ENCODE measurements at regions not wholly inside any gene's neighbourhood (a gene's known extent, or its start where the extent isn't known, plus 50 kb on each side); places are given as distances from the start of the nearest gene placed in this dataset.
"Not testable (repeated sequence)": the region's sequence is repeated elsewhere in the genome, so short reads cannot be mapped to it uniquely, and the experiment has no call there.

- DNase-seq (ENCODE audit: low read depth) = no peak
- TF ChIP-seq CTCF (IDR thresholded peaks at IDR 0.05; ENCODE audit: control insufficient read depth, insufficient read depth, low read depth, low read length, missing control alignments) = no peak
- no peak overlapping the region for H3K4me3 ChIP-seq (ENCODE audit: control insufficient read depth, low read depth, low read length)
Observed at GRCh38 chr6:67131827-67132226, 1424.8 kb upstream of the EYS start.

GRCh38 chr6:67129780-67130179 lies 1422.8 kb upstream of the EYS start:
- no peak for DNase-seq (ENCODE audit: low read depth)
- TF ChIP-seq CTCF (IDR thresholded peaks at IDR 0.05; ENCODE audit: control insufficient read depth, insufficient read depth, low read depth, low read length, missing control alignments) = no peak

DNA sequence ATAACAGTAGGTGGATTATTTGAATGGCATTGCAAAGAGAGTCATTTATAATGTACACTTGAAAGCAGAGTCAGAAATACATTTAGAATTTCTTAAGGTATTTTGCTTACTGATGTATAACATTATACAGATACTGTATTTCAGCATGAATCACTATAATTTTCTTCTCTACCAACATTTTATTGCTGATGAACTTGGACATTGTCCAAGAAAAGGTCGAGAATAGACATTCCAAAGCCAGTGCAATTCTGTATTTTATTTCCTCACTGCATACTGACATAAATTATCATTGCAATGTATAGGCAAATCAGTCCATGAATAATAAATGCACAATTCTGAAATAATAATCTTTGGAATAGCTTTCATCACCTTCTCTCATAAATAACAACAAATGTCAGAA lies 1420.0 kb upstream of the EYS start:
- no peak for DNase-seq (ENCODE audit: low read depth)
- no peak for TF ChIP-seq CTCF (IDR thresholded peaks at IDR 0.05; ENCODE audit: control insufficient read depth, insufficient read depth, low read depth, low read length, missing control alignments)
- H3K4me3 ChIP-seq (ENCODE audit: control insufficient read depth, low read depth, low read length) = no peak overlapping the region

More at GRCh38 chr6:67129780-67130179, 1422.8 kb upstream of the EYS start:
- no peak overlapping the region for H3K4me3 ChIP-seq (ENCODE audit: control insufficient read depth, low read depth, low read length)

DNA sequence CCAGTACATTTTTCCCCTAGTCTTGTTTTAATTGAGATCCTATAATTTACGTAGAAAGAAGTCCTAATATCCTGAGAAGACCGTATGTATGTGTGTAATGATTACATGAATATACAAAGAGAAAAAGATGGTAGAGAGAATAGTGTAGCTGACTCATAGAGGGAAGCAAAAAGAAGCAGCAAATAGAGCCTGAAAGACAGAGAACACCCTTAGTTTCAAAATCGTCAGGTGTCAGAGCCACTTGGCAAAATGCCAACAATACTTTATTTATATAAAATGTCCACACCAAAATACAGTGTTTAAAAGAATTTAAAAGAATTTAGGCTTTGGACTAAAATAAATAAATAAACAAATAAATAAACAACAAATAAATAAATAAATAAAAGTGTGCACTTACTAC lies 1414.1 kb upstream of the EYS start:
- no peak for TF ChIP-seq CTCF (IDR thresholded peaks at IDR 0.05; ENCODE audit: control insufficient read depth, insufficient read depth, low read depth, low read length, missing control alignments)
- no peak overlapping the region for H3K4me3 ChIP-seq (ENCODE audit: control insufficient read depth, low read depth, low read length)
- no peak for DNase-seq (ENCODE audit: low read depth)

DNA sequence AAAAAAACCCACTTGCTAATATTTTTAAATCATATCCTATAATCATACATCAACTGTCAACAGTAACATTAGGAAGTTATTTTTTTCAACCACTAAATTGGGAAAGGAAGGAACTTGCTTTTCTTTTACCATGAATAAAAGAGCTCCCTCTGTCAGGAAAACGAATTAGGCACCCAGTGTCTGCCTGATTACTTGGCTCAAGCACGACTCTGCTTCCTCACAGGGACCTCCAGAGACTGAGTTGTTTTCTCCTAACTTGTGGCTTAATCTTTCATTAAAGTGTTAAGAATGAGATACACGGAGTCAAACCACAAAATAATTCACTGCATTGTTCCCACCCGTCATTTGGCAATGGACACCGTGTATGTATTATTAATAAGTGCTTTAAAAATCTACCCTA lies 1405.1 kb upstream of the EYS start:
- TF ChIP-seq CTCF (IDR thresholded peaks at IDR 0.05; ENCODE audit: control insufficient read depth, insufficient read depth, low read depth, low read length, missing control alignments) = no peak
- no peak overlapping the region for H3K4me3 ChIP-seq (ENCODE audit: control insufficient read depth, low read depth, low read length)
- no peak for DNase-seq (ENCODE audit: low read depth)

GRCh38 chr6:67102743-67103142 lies 1395.7 kb upstream of the EYS start:
- H3K4me3 ChIP-seq (ENCODE audit: control insufficient read depth, low read depth, low read length) = no peak overlapping the region
- no peak for DNase-seq (ENCODE audit: low read depth)
- TF ChIP-seq CTCF (IDR thresholded peaks at IDR 0.05; ENCODE audit: control insufficient read depth, insufficient read depth, low read depth, low read length, missing control alignments) = no peak

GRCh38 chr6:67095618-67096226 lies 1388.7 kb upstream of the EYS start:
- DNase-seq (ENCODE audit: low read depth); H3K4me3 ChIP-seq (ENCODE audit: control insufficient read depth, low read depth, low read length): not testable (repeated sequence)

All from AG09309 (cell line).